ENCODE measurements at regions not wholly inside any gene's neighbourhood (a gene's known extent, or its start where the extent isn't known, plus 50 kb on each side); places are given as distances from the start of the nearest gene placed in this dataset.
A peak's percentile ranks its signal among the peaks of the same experiment; 100 is the strongest.
"Not testable (repeated sequence)": the region's sequence is repeated elsewhere in the genome, so short reads cannot be mapped to it uniquely, and the experiment has no call there.

DNA sequence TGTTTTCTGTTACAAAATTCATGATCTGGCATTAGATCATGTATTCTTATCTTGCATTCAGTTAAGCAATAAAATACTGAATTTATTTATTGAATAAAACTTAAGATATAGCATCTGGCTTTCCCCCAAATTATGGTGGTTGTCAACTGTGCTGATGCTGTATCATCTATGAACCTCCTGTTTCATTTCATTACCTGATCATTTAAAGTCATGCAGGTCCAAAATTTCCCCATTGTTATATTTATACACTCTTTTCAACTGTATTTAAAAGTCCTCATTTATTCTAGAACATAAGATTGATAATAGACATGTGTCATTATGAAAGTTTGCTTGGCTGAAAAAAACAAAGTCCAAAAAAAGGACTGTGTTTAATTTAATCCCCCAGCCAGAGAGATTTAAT is 627.4 kb upstream of the ADGRB3 start:
- no peak for DNase-seq

DNA sequence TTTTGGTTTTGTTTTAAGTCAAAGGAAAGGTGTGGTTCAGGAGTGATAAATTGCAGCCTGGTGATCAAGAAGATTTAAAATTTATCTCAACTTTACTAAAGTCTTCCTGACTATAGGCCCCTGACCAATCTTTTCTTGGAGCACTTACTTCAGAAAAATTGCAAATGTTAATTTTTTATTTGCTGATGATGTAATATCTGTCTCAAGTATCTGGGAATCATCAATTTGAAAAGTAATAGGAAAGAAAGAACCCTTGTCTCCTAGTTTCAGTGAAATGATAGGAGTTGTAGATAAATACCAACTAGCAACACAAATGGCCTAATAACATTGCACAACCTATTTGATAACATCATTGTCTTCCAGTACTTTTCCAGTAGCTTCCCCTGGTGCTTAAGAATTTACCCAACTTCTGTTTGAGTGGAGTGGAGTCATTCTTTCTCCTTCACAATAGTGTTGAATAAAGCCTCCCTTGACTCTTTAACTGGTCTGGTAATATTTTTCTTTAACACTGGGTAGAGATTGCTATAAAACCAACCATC is 648.3 kb upstream of the ADGRB3 start:
- no peak for DNase-seq

DNA sequence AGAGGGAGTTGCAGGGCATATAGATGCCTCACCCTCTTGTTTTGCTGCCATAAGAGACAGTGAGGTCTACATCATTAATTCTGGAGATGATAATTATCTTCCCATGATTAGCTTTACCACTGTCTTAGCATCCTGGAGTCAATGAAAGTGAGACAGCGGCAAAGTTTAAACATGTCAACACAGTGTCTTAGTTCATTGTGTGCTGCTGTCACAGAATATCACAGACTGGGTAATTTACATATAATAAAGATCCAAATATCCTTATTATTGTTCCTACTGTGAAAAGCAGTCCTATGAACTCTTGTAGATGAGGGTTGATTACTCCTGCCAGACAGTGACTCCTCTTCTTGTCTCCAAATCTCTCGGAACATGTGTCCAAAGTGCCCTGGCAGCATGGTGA is 658.6 kb upstream of the ADGRB3 start:
- DNase-seq = no peak

DNA sequence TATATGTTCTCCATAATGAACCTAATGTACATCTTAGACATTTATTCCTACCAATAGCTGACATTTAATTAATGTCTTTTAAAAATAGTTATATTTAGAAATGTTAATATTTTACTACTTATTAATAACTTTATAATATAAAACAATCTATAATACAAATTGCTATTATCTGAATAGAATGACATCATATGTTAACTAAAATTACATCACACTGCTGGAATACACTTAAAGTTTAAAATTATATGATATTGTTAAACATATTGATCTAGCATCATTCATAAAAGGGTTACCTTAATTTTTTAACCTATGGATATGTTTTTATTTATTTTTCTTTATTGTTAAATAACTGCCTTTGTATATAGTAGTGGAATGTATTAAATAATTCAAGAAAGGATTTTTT is 660.2 kb upstream of the ADGRB3 start:
- DNase-seq = no peak

DNA sequence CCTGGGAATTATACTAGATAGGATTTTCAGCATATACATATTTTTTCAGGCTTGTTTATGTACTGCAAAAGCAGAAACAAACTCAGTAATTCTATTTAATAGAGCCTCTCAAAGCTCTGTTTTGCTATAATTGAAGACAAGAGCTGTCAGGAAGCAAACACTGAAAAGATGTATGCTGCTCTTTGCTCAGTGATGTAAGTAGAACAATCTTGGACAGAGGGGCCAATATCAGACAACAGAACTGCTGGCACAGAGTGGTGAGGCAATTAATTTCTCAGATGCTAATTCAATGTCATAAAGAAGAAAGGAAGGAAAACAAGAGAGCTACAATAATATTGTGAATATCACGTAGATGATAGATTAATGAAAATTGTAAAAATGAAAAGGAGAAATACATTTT is 663.3 kb upstream of the ADGRB3 start:
- no peak for DNase-seq

DNA sequence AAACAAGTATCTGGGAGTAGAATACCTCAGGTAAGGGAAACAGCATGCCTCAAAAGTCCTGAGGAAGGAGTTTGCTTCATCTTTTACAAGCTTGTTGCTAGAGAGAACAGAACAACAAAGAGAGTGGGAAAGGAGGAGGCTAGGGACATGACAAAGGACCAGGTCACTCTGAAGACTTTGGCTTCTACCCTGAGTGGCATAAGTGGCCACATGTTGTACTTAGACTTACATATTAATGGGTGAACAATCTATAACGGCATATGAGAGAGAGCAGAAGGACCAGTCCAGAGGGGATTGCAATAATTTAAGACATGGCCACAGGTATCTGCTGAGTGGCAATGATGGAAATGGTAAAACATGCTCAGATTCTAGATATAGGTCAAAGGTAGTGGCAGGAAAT is 668.3 kb upstream of the ADGRB3 start:
- DNase-seq = no peak

DNA sequence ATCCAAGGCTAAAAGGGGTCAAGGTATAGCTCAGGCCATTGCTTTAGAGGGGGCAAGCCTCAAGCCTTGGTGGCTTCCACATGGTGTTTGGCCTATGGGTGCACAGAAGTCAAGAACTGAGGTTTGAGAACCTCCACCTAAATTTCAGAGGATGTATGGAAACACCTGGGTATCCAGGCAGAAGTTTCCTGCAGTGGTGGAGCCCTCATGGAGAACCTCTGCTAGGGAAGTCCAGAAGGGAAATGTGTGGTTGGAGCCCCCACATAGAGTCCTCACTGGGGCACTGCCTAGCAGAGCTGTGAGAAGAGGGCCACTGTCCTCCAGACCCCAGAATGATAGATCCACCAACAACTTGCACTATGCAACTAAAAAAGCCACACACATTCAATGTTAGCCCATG is 678.7 kb upstream of the ADGRB3 start:
- no peak for DNase-seq

DNA sequence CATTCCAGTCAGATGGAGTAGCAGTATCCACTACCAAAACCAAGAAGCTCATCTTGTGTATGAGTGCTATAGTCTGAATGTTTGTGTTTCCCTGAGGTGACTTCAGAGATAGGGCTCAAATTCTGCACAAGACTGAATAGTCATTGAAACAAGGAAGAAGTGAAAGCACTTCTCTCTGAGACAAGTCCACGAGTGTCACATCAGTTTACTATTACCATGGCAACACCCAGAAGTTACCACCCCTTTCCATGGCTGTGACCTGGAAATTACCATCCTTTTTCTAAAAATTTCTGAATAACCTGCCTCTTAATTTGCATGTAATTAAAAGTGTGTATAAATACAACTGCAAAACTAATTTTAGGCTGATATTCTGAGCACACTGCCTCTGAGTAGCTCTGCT is 682.1 kb upstream of the ADGRB3 start:
- no peak for DNase-seq

DNA sequence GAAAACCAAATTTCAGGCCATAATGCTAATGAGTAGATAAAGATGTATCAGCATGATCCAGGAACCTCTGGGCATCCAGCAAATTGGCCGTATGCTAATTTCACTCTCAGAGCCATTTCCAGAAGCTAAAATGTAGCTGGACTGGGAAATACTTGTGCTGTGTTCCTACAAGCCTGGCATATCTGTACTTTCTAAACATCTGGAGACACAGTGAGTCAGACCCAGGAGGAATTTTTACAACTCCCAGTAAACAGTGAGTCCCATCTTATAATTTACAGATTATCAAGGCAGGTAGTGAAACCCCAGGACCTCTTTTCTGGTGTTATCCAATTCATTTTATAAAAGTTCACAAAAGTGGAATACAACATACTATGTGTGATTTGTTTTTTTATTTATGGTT is 683.0 kb upstream of the ADGRB3 start:
- DNase-seq = no peak

DNA sequence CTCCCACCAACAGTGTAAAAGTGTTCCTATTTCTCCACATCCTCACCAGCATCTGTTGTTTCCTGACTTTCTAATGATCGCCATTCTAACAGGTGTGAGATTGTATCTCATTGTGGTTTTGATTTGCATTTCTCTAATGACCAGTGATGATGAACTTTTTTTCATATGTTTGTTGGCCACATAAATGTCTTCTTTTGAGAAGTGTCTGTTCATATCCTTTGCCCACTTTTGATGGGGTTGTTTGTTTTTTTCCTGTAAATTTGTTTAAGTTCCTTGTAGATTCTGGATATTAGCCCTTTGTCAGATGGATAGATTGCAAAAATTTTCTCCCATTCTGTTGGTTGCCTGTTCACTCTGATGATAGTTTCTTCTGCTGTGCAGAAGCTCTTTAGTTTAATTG is 687.3 kb upstream of the ADGRB3 start:
- not testable (repeated sequence) for DNase-seq

DNA sequence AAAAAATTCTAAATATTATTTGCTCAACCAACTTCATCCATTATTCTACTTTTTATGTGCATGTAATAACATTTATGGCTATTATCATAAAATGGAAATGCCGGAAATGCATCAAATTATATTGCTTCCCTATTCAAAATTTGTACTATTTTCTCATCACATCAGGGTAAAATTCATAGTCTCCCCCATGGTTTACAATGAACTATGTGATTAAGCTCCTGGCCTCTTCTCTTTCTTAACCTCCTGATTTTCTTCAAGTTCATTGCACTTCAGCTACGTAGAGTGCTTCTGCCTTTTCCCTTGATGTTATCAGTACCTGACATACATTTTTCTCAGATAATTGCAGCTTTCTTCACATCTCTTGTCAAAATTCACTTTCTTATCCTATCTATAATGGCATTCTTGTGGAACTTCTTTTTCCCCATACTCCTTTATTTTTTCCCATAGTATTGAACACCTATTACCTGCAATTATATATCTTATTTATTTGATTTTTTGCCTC is 699.1 kb upstream of the ADGRB3 start:
- peak; percentile 4 for DNase-seq

DNA sequence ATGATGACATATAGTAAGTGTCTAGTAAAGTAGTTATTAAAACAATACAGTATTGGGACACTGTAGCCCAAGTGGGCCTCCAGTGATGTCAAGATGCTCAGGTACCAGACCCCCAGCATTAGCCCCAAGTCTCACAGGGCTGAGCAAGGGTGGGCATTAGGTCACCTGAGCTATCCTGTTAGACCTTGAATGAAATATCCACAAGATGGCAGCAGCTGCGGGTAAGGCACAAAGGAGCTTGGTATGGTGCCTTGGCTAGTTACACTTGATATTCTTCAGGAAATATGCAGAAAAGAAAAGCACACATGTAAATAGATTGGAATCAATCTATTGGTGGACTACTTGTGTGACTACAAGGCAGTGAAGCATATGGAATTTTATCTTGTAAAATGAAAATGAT is 701.8 kb upstream of the ADGRB3 start:
- DNase-seq = no peak

DNA sequence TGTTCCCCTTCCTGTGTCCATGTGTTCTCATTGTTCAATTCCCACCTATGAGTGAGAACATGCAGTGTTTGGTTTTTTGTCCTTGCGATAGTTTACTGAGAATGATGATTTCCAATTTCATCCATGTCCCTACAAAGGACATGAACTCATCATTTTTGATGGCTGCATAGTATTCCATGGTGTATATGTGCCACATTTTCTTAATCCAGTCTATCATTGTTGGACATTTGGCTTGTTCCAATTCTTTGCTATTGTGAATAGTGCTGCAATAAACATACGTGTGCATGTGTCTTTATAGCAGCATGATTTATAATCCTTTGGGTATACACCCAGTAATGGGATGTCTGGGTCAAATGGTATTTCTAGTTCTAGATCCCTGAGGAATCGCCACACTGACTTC is 712.5 kb upstream of the ADGRB3 start:
- not testable (repeated sequence) for DNase-seq

DNA sequence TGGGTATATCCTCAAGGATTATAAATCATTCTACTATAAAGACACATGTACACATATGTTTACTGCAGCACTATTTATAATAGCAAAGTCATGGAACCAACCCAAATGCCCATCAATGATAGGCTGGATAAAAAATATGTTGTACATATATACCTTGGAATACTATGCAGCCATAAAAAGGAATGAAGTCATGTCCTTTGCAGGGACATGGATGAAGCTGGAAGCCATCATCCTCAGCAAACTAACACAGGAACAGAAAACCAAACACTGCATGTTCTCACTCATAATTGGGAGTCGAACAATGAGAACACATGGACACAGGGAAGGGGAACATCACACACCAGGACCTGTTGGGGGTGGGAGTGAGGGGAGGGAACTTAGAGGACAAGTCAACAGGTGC is 715.0 kb upstream of the ADGRB3 start:
- not testable (repeated sequence) for DNase-seq

DNA sequence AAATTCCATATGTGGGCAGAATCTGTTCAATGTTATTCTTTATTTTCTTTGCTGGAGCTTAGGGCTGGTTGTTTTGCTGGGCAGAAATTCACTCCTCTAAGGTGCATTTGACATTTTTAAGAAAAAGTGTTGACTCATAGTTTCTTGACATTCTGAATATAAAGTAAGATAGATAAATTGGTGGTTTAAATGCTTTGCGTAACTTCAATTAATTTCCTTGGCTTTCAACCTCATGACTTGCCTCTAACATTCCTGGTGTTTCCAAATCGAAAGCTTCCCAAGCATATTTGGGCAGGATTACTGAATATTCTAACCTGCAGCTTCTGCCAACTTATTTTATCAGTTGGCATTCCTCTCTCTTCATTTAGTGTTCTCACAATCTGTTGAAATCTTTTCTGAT is 718.7 kb upstream of the ADGRB3 start:
- DNase-seq = no peak

DNA sequence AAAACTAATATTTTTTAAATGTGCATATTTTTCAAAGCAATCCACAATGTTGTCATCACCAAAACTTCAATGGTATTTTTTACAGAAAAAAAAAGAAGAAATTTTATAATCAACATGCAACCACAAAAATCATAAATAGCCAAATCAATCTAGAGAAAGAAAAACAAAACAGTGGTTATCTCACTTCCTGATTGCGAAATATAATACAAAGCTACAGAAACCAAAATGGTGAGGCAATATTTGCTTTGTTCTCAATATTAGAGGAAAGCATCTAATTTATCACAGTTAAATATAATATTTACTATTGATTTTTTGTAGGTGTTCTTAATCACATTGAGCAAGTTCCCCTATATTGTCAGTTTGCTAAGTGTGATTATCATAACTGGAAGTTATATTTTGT is 720.7 kb upstream of the ADGRB3 start:
- no peak for DNase-seq

DNA sequence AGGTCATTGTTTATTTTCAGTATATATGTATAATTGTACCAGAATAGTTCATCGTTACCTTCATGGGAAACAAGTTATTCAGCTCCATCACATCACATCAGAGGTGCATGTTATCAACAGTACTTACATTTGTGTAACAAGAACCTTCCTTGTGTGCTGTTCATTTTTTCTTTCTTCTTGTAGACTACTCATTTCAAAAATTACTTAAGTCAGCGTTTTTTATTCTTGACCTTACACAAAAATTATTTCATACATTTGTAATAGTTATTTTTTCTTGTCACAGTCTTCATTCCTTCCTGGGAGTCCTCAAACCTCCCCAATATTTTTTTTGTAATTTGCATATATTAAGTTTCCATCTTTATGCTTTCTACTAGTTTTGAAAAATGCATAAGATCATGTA is 725.7 kb upstream of the ADGRB3 start:
- DNase-seq = no peak

DNA sequence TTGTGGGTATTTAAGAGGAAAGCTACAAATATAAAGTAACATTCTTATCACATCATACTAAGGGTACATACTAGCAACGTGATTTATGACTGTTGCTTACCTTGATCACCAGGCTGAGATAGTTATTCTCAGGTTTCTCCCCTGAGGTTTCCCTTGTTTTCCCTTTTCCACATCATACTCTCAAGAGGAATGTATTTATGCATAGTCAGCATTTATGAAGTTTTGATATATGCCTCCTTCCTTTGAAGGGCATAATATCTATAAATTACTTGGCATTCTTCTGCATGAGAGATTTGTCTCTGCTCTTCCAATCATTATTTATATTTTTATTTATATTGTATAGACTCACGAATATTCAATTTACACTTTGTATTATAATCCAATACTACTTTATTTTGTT is 726.7 kb upstream of the ADGRB3 start:
- DNase-seq = no peak

DNA sequence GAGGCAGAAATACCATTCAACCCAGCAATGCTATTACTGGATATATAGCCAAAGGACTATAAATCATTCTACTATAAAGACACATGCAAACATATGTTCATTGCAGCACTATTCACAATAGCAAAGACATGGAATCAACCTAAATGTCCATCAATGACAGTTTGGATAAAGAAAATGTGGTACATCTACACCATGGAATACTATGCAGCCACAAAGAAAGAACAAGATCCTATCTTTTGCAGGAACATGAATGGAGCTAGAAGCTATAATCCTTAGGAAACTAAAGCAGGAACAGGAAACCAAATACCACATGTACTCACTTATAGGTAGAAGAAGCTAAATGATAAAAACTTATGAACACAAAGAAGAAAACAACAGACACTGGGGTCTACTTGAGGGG is 730.3 kb upstream of the ADGRB3 start:
- not testable (repeated sequence) for DNase-seq

DNA sequence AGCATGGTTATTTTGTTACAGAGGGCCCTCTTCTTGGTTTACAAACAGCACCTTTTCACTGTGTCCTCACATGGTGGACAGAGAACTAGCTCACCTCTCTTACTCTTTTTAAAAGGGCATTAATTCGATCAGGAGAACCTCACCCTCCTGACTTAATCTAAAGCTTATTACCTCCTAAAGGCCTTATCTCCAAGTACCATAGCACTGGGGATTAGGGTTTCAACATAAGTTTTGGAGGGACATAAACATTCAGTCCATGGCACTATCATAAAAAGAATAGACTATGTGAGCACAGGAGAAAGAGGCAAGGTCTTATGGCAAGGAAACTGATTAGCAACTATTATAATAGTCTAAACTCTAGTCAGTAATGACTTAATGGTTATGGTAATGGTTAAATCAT is 736.2 kb upstream of the ADGRB3 start:
- no peak for DNase-seq

DNA sequence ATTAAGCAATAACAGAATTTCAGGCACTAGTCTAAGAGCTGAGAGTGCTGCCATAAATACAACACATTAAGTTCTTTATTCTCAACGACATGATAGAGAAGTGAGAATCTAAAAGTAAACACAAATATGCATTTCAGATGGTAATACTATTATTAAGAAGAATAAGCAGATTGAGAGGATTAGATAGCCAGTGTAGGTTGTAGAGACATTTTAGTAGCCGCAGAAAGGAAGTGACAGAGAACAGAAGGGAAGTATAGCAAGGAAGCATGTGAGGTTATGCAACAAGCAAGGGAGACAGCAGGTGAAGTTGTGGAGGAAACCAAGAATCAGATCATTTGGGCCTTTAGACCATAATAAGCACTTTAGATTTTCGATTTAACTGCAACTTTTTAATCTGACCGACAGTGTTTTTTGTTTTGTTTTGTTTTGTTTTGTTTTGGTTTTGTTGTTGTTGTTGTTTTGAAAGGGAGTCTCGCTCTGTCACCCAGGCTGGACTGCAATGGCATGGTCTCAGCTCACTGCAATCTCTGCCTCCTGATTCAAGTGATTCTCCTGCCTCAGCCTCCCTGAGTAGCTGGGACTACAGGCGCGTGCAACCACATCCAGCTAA is 737.0 kb upstream of the ADGRB3 start:
- DNase-seq = no peak

DNA sequence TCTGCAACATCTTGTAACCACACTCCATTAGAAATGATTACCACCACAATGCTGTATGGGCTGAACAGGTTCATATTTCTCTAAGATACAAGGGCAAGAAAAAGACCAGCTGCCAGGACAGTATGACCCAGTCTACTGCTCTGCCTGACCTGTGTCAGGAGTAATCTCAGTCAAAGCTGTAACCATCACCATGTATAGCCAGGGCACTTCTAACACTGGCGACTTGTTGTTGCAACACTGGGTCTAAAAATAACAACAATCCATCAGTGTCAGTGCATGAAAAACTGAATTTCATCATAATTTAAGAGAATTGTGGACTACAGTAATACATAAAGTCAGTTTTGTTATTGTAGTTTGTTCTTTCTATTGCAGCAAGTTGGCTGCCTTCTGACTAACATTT is 738.6 kb upstream of the ADGRB3 start:
- peak; percentile 24 for DNase-seq

DNA sequence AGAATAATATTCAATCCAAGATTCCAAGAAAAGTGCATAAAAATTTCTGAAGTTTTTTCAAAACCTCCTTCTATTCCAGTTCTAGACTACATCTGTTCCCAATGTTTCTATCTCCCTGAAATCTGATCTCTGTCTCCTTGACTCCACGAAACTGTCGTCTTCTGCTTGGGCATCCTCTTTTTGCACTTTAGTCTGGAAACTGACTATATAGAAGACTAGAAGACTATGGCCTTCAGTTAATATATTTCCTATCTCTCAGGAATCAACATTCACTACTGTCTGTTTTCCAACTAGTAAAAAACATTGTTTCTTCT is 745.4 kb upstream of the ADGRB3 start:
- DNase-seq = no peak

DNA sequence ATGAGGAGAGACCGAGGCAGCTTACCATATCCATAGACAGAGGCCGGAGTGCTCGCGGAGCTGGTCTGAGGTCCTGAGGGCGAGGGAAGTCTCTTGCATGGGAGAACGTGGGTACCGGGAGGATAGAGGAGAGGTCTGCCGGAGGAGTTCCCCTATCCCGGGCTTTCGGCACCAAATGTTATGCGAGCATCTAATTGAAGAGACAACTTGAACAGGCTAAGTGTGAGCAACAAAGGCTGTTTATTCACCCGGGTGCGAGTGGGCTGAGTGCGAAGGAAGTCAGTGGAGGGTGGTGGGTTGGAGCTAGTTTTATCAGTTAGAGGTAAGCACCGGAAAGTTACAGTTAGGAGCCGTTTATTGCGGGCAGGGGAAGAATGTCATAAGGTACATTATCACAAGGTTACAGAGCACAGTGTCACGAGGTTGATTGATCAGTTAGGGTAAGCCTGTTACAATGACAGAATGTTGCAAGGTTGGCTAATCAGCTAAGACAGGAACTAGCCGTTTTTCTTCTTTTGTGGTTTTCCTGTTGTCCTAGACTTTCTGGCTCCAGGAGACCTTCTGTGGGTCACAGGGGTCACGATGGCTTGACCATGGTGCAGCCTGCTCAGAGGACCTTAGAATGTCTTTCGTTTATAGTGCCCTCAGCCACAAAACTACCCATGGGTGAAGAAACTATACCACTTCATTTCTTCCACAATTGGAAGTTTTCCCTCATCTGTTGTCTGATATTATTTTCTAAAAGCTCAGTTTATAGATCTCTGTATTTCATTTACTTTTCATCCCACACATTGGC is 746.0 kb upstream of the ADGRB3 start:
- DNase-seq = no peak

DNA sequence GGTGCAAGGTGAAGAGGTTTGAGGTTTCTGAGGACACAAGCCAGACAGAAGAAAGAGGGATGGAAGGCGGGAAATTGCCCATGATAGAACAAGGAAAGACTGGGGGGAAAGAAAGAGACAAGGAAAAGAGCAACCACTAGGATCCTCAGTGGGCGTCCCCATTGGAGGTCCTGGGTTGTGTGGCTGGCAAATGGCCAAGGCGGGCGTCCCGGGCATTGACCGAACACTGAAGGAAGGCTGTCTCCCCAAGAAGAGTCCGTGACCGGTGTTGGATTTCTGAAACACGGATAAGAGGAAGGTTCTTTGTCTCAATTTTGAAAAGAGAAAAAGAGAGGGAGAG is 746.6 kb upstream of the ADGRB3 start:
- no peak for DNase-seq

Measured in eye (tissue), 1 donor.